GM23338 (cell line): ENCODE measurements at regions not wholly inside any gene's neighbourhood (a gene's known extent, or its start where the extent isn't known, plus 50 kb on each side); places are given as distances from the start of the nearest gene placed in this dataset.

ENCODE experiments used
- CTCF ChIP-seq, 2 experiments: fragments of 200-600 bp in 1 of 2; sonication (generic) in 1 of 2; conservative IDR thresholded peaks; 2 replicates each; pipeline versions ENCODE4 v1.5.1 to v1.6.1; 2016 to 2017; ENCODE audit warnings: antibody characterized with exemption in 2 of 2, low read depth in 2 of 2, mild to moderate bottlenecking in 2 of 2, moderate library complexity in 1 of 2
- EZH2 ChIP-seq: fragments of 200-600 bp; sonication (generic); IDR thresholded peaks from one replicate; pipeline ENCODE4 v1.8.0; 2017; ENCODE audit warnings: antibody characterized with exemption, mild to moderate bottlenecking, low read depth; ENCODE audit not compliant: unreplicated experiment
- EZH2phosphoT487 ChIP-seq: fragments of 200-600 bp; sonication (generic); IDR thresholded peaks from one replicate; pipeline ENCODE4 v1.8.1; 2018; ENCODE audit warnings: antibody characterized with exemption; ENCODE audit not compliant: unreplicated experiment
- POLR2AphosphoS5 ChIP-seq: IDR thresholded peaks from 2 replicates; pipeline ENCODE4 v1.6.1; 2016; ENCODE audit warnings: antibody characterized with exemption, low read depth
- REST ChIP-seq: IDR thresholded peaks from one replicate; pipeline ENCODE4 v1.6.1; 2018; ENCODE audit warnings: antibody characterized with exemption; ENCODE audit not compliant: unreplicated experiment

GRCh38 chr3:157595259-157595658, 92.0 kb upstream of the VEPH1 start:
- no peak for TF ChIP-seq CTCF (conservative IDR thresholded peaks at IDR 0.05; ENCODE audit: low read depth in 2 of 2)
- no peak for TF ChIP-seq POLR2AphosphoS5
- TF ChIP-seq REST: no peak
- no peak for TF ChIP-seq EZH2
- TF ChIP-seq EZH2phosphoT487: no peak
